HEK293T (cell line): ENCODE measurements at regions not wholly inside any gene's neighbourhood (a gene's known extent, or its start where the extent isn't known, plus 50 kb on each side); places are given as distances from the start of the nearest gene placed in this dataset.

Source experiments
- CTBP1 ChIP-seq: fragments of 450-650 bp; IDR thresholded peaks from 2 replicates; pipeline ENCODE4 v1.6.1; 2016; ENCODE audit warnings: borderline replicate concordance
- FOXA1 ChIP-seq: fragments of 450-650 bp; IDR thresholded peaks from 2 replicates; pipeline ENCODE4 v1.6.1; 2016; ENCODE audit warnings: mild to moderate bottlenecking
- PKNOX1 ChIP-seq: fragments of 450-650 bp; IDR thresholded peaks from 2 replicates; pipeline ENCODE4 v1.6.1; 2016
- SP1 ChIP-seq: fragments of 450-650 bp; IDR thresholded peaks from 2 replicates; pipeline ENCODE4 v1.6.1; 2017
- SUZ12 ChIP-seq: fragments of 450-650 bp; IDR thresholded peaks from 2 replicates; pipeline ENCODE4 v1.6.1; 2016; ENCODE audit warnings: mild to moderate bottlenecking
- TARDBP ChIP-seq: fragments of 450-650 bp; IDR thresholded peaks from 2 replicates; pipeline ENCODE4 v1.6.1; 2016

GRCh38 chr2:41387519-41387918 lies 660.3 kb upstream of the PKDCC start:
- TF ChIP-seq SP1, result no peak
- no peak for TF ChIP-seq TARDBP
- TF ChIP-seq FOXA1, result no peak
- TF ChIP-seq PKNOX1, result no peak
- TF ChIP-seq CTBP1, result no peak
- TF ChIP-seq SUZ12, result no peak
